ENCODE measurements at regions not wholly inside any gene's neighbourhood (a gene's known extent, or its start where the extent isn't known, plus 50 kb on each side); places are given as distances from the start of the nearest gene placed in this dataset.

GRCh38 chr12:42760550-42760949 is 171.0 kb upstream of the PRICKLE1 start:
- DNase-seq (ENCODE audit: low spot score): no peak

- no peak for DNase-seq (ENCODE audit: low spot score)
These were observed 170.2 kb upstream of the PRICKLE1 start for GRCh38 chr12:42759622-42760273.

GRCh38 chr12:42758806-42759205 is 169.3 kb upstream of the PRICKLE1 start:
- DNase-seq (ENCODE audit: low spot score): no peak

- DNase-seq (ENCODE audit: low spot score): no peak
These were observed 168.1 kb upstream of the PRICKLE1 start for GRCh38 chr12:42757624-42758119.

- peak; percentile 17 for DNase-seq (ENCODE audit: low spot score)
These were observed 167.5 kb upstream of the PRICKLE1 start for GRCh38 chr12:42756841-42757623.

GRCh38 chr12:42750356-42750755 is 160.8 kb upstream of the PRICKLE1 start:
- DNase-seq (ENCODE audit: low spot score): no peak

- DNase-seq (ENCODE audit: low spot score): no peak
These were observed 159.7 kb upstream of the PRICKLE1 start for GRCh38 chr12:42749239-42749638.

- peak; percentile 35 for DNase-seq (ENCODE audit: low spot score)
These were observed 155.1 kb upstream of the PRICKLE1 start for GRCh38 chr12:42744539-42745182.

- no peak for DNase-seq (ENCODE audit: low spot score)
These were observed 153.2 kb upstream of the PRICKLE1 start for GRCh38 chr12:42742716-42743115.

- peak; percentile 66 for DNase-seq (ENCODE audit: low spot score)
These were observed 152.4 kb upstream of the PRICKLE1 start for GRCh38 chr12:42741771-42742510.

- no peak for DNase-seq (ENCODE audit: low spot score)
These were observed 151.5 kb upstream of the PRICKLE1 start for GRCh38 chr12:42741091-42741490.

- DNase-seq (ENCODE audit: low spot score): no peak
These were observed 147.9 kb upstream of the PRICKLE1 start for GRCh38 chr12:42737398-42737797.

- no peak for DNase-seq (ENCODE audit: low spot score)
These were observed 146.4 kb upstream of the PRICKLE1 start for GRCh38 chr12:42735861-42736361.

GRCh38 chr12:42733911-42734310 is 144.4 kb upstream of the PRICKLE1 start:
- no peak for DNase-seq (ENCODE audit: low spot score)

- no peak for DNase-seq (ENCODE audit: low spot score)
These were observed 143.4 kb upstream of the PRICKLE1 start for GRCh38 chr12:42732908-42733411.

GRCh38 chr12:42730291-42730690 is 140.7 kb upstream of the PRICKLE1 start:
- no peak for DNase-seq (ENCODE audit: low spot score)

- no peak for DNase-seq (ENCODE audit: low spot score)
These were observed 140.0 kb upstream of the PRICKLE1 start for GRCh38 chr12:42729535-42729900.

- DNase-seq (ENCODE audit: low spot score): no peak
These were observed 139.4 kb upstream of the PRICKLE1 start for GRCh38 chr12:42728770-42729534.

GRCh38 chr12:42728287-42728686 is 138.7 kb upstream of the PRICKLE1 start:
- no peak for DNase-seq (ENCODE audit: low spot score)

GRCh38 chr12:42725809-42726208 is 136.3 kb upstream of the PRICKLE1 start:
- no peak for DNase-seq (ENCODE audit: low spot score)

- no peak for DNase-seq (ENCODE audit: low spot score)
These were observed 126.9 kb upstream of the PRICKLE1 start for GRCh38 chr12:42716491-42716891.

Measured in COLO829 (cell line).